Ovary (tissue), 3 donors: ENCODE measurements at regions not wholly inside any gene's neighbourhood (a gene's known extent, or its start where the extent isn't known, plus 50 kb on each side); places are given as distances from the start of the nearest gene placed in this dataset.

Experiments
- CTCF ChIP-seq, 3 donors: fragments of 450-650 bp in 2 of 3; fragments of 200-600 bp in 1 of 3; IDR thresholded peaks; one replicate each; pipeline versions ENCODE4 v1.5.1 to v1.8.0; 2016 to 2022; ENCODE audit warnings: antibody characterized with exemption in 3 of 3, mild to moderate bottlenecking in 1 of 3
- EP300 ChIP-seq: sonication (generic); formaldehyde crosslinking; IDR thresholded peaks from one replicate; pipeline ENCODE4 v1.6.1; 2017; ENCODE audit warnings: antibody characterized with exemption
- POLR2A ChIP-seq: fragments of 450-650 bp; IDR thresholded peaks from one replicate; pipeline ENCODE4 v1.6.1; 2017; ENCODE audit warnings: antibody characterized with exemption, mild to moderate bottlenecking, moderate library complexity
- donor health status: DM: no; HTN: no; CAD: no.

GRCh38 chr4:17236686-17237085 lies 275.2 kb downstream of the QDPR start:
- no peak for TF ChIP-seq EP300
- no peak for TF ChIP-seq CTCF (IDR thresholded peaks at IDR 0.05)
- TF ChIP-seq POLR2A: no peak
